ENCODE measurements at regions not wholly inside any gene's neighbourhood (a gene's known extent, or its start where the extent isn't known, plus 50 kb on each side); places are given as distances from the start of the nearest gene placed in this dataset.

- Histone ChIP-seq H3K9ac (ENCODE audit: low read depth, low read length) (no peak overlapping the region), H3K27ac (ENCODE audit: low read length) (no peak overlapping the region), H2AFZ (ENCODE audit: low read depth, low read length) (no peak overlapping the region), H3K4me2 (ENCODE audit: insufficient read depth, low read length) (no peak overlapping the region), H3K36me3 (ENCODE audit: insufficient read depth, low read length) (no peaks in the 10 kb centered on the region), H3K27me3 (ENCODE audit: insufficient read depth, low read length, poor library complexity) (no peaks in the 10 kb centered on the region), H3K9me3 (ENCODE audit: insufficient read depth, low read length, severe bottlenecking) (no peaks in the 10 kb centered on the region), H3K4me1 (ENCODE audit: insufficient read depth, low read length) (no peaks in the 10 kb centered on the region), H3K79me2 (ENCODE audit: insufficient read depth, low read length) (no peaks in the 10 kb centered on the region), H3K4me3 (ENCODE audit: low read depth in 1 of 2, low read length in 2 of 2) (no peak overlapping the region), H4K20me1 (ENCODE audit: insufficient read depth, low read length) (no peaks in the 10 kb centered on the region)
- no peak for ATAC-seq (ENCODE audit: insufficient read depth, low read depth)
- TF ChIP-seq CTCF (IDR thresholded peaks at IDR 0.05; ENCODE audit: borderline replicate concordance, extremely low read depth, low read length, poor library complexity, severe bottlenecking) (no peak), EZH2 (IDR thresholded peaks at IDR 0.05; ENCODE audit: borderline replicate concordance, low read depth, low read length, severe bottlenecking) (no peak)
- no peak for DNase-seq
Measured at GRCh38 chr2:15814403-15814802, 125.9 kb upstream of the MYCN start.

- no peaks in the 10 kb centered on the region for H3K79me2 ChIP-seq (ENCODE audit: insufficient read depth, low read length)
- no peak overlapping the region for H2AFZ ChIP-seq (ENCODE audit: low read depth, low read length)
- H3K4me2 ChIP-seq (ENCODE audit: insufficient read depth, low read length), result no peak overlapping the region
- no peaks in the 10 kb centered on the region for H3K27me3 ChIP-seq (ENCODE audit: insufficient read depth, low read length, poor library complexity)
- H4K20me1 ChIP-seq (ENCODE audit: insufficient read depth, low read length), result no peaks in the 10 kb centered on the region
- H3K9me3 ChIP-seq (ENCODE audit: insufficient read depth, low read length, severe bottlenecking), result no peaks in the 10 kb centered on the region
- no peaks in the 10 kb centered on the region for H3K4me1 ChIP-seq (ENCODE audit: insufficient read depth, low read length)
- H3K9ac ChIP-seq (ENCODE audit: low read depth, low read length), result no peak overlapping the region
- H3K36me3 ChIP-seq (ENCODE audit: insufficient read depth, low read length), result no peaks in the 10 kb centered on the region
- TF ChIP-seq EZH2 (IDR thresholded peaks at IDR 0.05; ENCODE audit: borderline replicate concordance, low read depth, low read length, severe bottlenecking), result no peak
- no peak for TF ChIP-seq CTCF (IDR thresholded peaks at IDR 0.05; ENCODE audit: borderline replicate concordance, extremely low read depth, low read length, poor library complexity, severe bottlenecking)
- H3K4me3 ChIP-seq (ENCODE audit: low read depth in 1 of 2, low read length in 2 of 2), result no peak overlapping the region
- H3K27ac ChIP-seq (ENCODE audit: low read length), result no peak overlapping the region
- ATAC-seq (ENCODE audit: insufficient read depth, low read depth), result no peak
- no peak for DNase-seq
Measured at GRCh38 chr2:15814946-15815345, 125.4 kb upstream of the MYCN start.

- H3K36me3 ChIP-seq (ENCODE audit: insufficient read depth, low read length), result no peaks in the 10 kb centered on the region
- H3K79me2 ChIP-seq (ENCODE audit: insufficient read depth, low read length), result no peaks in the 10 kb centered on the region
- DNase-seq (no peak), ATAC-seq (ENCODE audit: insufficient read depth, low read depth) (no peak)
- H3K27me3 ChIP-seq (ENCODE audit: insufficient read depth, low read length, poor library complexity), result no peaks in the 10 kb centered on the region
- no peak overlapping the region for H3K27ac ChIP-seq (ENCODE audit: low read length)
- H3K9me3 ChIP-seq (ENCODE audit: insufficient read depth, low read length, severe bottlenecking), result no peaks in the 10 kb centered on the region
- H2AFZ ChIP-seq (ENCODE audit: low read depth, low read length), result no peak overlapping the region
- no peak overlapping the region for H3K9ac ChIP-seq (ENCODE audit: low read depth, low read length)
- no peaks in the 10 kb centered on the region for H4K20me1 ChIP-seq (ENCODE audit: insufficient read depth, low read length)
- no peak overlapping the region for H3K4me3 ChIP-seq (ENCODE audit: low read depth in 1 of 2, low read length in 2 of 2)
- H3K4me2 ChIP-seq (ENCODE audit: insufficient read depth, low read length), result no peak overlapping the region
- TF ChIP-seq CTCF (IDR thresholded peaks at IDR 0.05; ENCODE audit: borderline replicate concordance, extremely low read depth, low read length, poor library complexity, severe bottlenecking) (no peak), EZH2 (IDR thresholded peaks at IDR 0.05; ENCODE audit: borderline replicate concordance, low read depth, low read length, severe bottlenecking) (no peak)
- no peaks in the 10 kb centered on the region for H3K4me1 ChIP-seq (ENCODE audit: insufficient read depth, low read length)
Measured at GRCh38 chr2:15816226-15816625, 124.1 kb upstream of the MYCN start.

Data from DND-41 (cell line).